Spleen (tissue), 11 donors: ENCODE measurements at regions not wholly inside any gene's neighbourhood (a gene's known extent, or its start where the extent isn't known, plus 50 kb on each side); places are given as distances from the start of the nearest gene placed in this dataset.

ENCODE experiments used
- DNase-seq: peaks from one replicate; pipeline ENCODE4 v3.0.0-alpha.2; 2020
- H3K27ac ChIP-seq, 8 donors: fragments of 200-600 bp; sonication (generic) in 7 of 8; 1 replicate in 4 of 8; 2 replicates in 4 of 8; pipeline versions ENCODE4 v1.5.0 to v1.8.0; 2016 to 2021; ENCODE audit warnings: inconsistent platforms in 4 of 8, mild to moderate bottlenecking in 4 of 8, moderate library complexity in 1 of 8
- H3K27me3 ChIP-seq, 7 donors: fragments of 200-600 bp; sonication (generic) in 6 of 7; replicated peaks in 1 of 7; 1 replicate in 4 of 7; 2 replicates in 3 of 7; pipeline versions ENCODE4 v1.5.0 to v1.8.0; 2016 to 2021; ENCODE audit warnings: inconsistent platforms in 3 of 7, mild to moderate bottlenecking in 1 of 7
- H3K36me3 ChIP-seq, 6 donors: fragments of 200-600 bp; sonication (generic) in 5 of 6; 1 replicate in 4 of 6; 2 replicates in 2 of 6; pipeline versions ENCODE4 v1.5.0 to v1.8.0; 2016 to 2021; ENCODE audit warnings: inconsistent platforms in 2 of 6
- H3K4me1 ChIP-seq, 6 donors: fragments of 200-600 bp; sonication (generic) in 5 of 6; 1 replicate in 3 of 6; 2 replicates in 3 of 6; pipeline versions ENCODE4 v1.5.0 to v1.8.0; 2016 to 2021; ENCODE audit warnings: inconsistent platforms in 3 of 6
- H3K4me3 ChIP-seq, 8 donors: fragments of 200-600 bp; sonication (generic) in 7 of 8; 1 replicate in 4 of 8; 2 replicates in 4 of 8; pipeline versions ENCODE4 v1.5.0 to v1.8.0; 2016 to 2021; ENCODE audit warnings: inconsistent platforms in 4 of 8, mild to moderate bottlenecking in 4 of 8, moderate library complexity in 2 of 8
- H3K9me3 ChIP-seq, 8 donors: fragments of 200-600 bp; sonication (generic) in 7 of 8; 1 replicate in 4 of 8; 2 replicates in 4 of 8; pipeline versions ENCODE4 v1.5.0 to v1.8.0; 2016 to 2021; ENCODE audit warnings: inconsistent platforms in 4 of 8
- CTCF ChIP-seq, 11 experiments: fragments of 200-600 bp in 7 of 11; fragments of 450-650 bp in 4 of 11; sonication (generic) in 4 of 11; IDR thresholded peaks in 8 of 11; conservative IDR thresholded peaks in 3 of 11; 1 replicate in 7 of 11; 2 replicates in 4 of 11; pipeline versions ENCODE4 v1.4.0 to v1.8.0; 2016 to 2021; ENCODE audit warnings: antibody characterized with exemption in 11 of 11, inconsistent platforms in 4 of 11, mild to moderate bottlenecking in 1 of 11
- POLR2A ChIP-seq, 3 donors: fragments of 450-650 bp; IDR thresholded peaks; one replicate each; pipeline ENCODE4 v1.5.1; 2017; ENCODE audit warnings: antibody characterized with exemption in 3 of 3, mild to moderate bottlenecking in 1 of 3
- POLR2AphosphoS5 ChIP-seq, 3 donors: sonication (generic); formaldehyde crosslinking; IDR thresholded peaks; one replicate each; pipeline ENCODE4 v1.5.1; 2017; ENCODE audit warnings: antibody characterized with exemption in 3 of 3
- WGBS, 5 donors: extraction: QIAGEN DNeasy Blood & Tissue Kit in 3 of 5; methylation state at CpG; one replicate each; pipeline versions ENCODE4 v1.1.5 to v1.1.7; 2013 to 2018; 5-methylcytosine and 5-hydroxymethylcytosine counted together
- intact Hi-C: fragments of 100-400 bp; cut with DNase I; formaldehyde crosslinking; loops from one replicate; pipeline ENCODE4 v1.15.0; 2023; ENCODE audit warnings: low total_unique reads
- donor health status: healthy with polysubstance abuse.
- donor health status: DM: no; HTN: no; CAD: no; lungs with moderate emphysema.
- donor health status: DM: no; HTN: no; CAD: no.
- donor health status: Bipolar disorder and iron deficiency.
- donor health status: healthy.
- donor health status: DM: no; HTN: no; CAD: no.
- donor health status: DM: yes; HTN: yes; CAD: no.

- no peak for TF ChIP-seq POLR2AphosphoS5 (IDR thresholded peaks at IDR 0.05)
- Histone ChIP-seq H3K27ac (no peak overlapping the region), H3K36me3 (no peaks in the 10 kb centered on the region), H3K27me3 (no peaks in the 10 kb centered on the region), H3K4me3 (no peak overlapping the region), H3K9me3 (peaks cover 0 to 3% (median 0%) of the 10 kb centered on the region in 8 donors), H3K4me1 (no peaks in the 10 kb centered on the region)
- WGBS, 5 donors = 80 to 87% (median 84%) methylated on average over 8 of the region's 8 CpGs
- intact Hi-C loops = no loop called here
- no peak for DNase-seq
These were observed 863.4 kb upstream of the SOX11 start for GRCh38 chr2:4828682-4829374.

GRCh38 chr2:4831751-4832150 is 860.4 kb upstream of the SOX11 start:
- intact Hi-C loops = no loop called here
- TF ChIP-seq POLR2AphosphoS5 (IDR thresholded peaks at IDR 0.05) (no peak), POLR2A (IDR thresholded peaks at IDR 0.05) (no peak), CTCF (IDR thresholded peaks at IDR 0.05 in 8 of 11, conservative IDR thresholded peaks at IDR 0.05 in 3 of 11) (no peak)

GRCh38 chr2:4832642-4833041 is 859.5 kb upstream of the SOX11 start:
- WGBS, 5 donors = 82 to 92% (median 87%) methylated on average over 5 of the region's 5 CpGs

More at GRCh38 chr2:4831751-4832150, 860.4 kb upstream of the SOX11 start:
- H3K4me1 ChIP-seq = no peaks in the 10 kb centered on the region
- no peaks in the 10 kb centered on the region for H3K36me3 ChIP-seq
- H3K4me3 ChIP-seq = no peak overlapping the region
- no peak overlapping the region for H3K27ac ChIP-seq
- no peaks in the 10 kb centered on the region for H3K27me3 ChIP-seq
- peaks cover 0 to 3% (median 0%) of the 10 kb centered on the region in 8 donors for H3K9me3 ChIP-seq
- no peak for DNase-seq

GRCh38 chr2:4838626-4839025 is 853.6 kb upstream of the SOX11 start:
- no peaks in the 10 kb centered on the region for H3K4me1 ChIP-seq
- whole genome bisulfite sequencing, 5 donors = 58 to 68% (median 62%) methylated on average over 2 of the region's 2 CpGs
- DNase-seq = no peak
- TF ChIP-seq POLR2AphosphoS5 (IDR thresholded peaks at IDR 0.05) (no peak), CTCF (IDR thresholded peaks at IDR 0.05 in 8 of 11, conservative IDR thresholded peaks at IDR 0.05 in 3 of 11) (no peak), POLR2A (IDR thresholded peaks at IDR 0.05) (no peak)
- no peak overlapping the region for H3K4me3 ChIP-seq
- no peak overlapping the region for H3K27ac ChIP-seq
- H3K36me3 ChIP-seq = no peaks in the 10 kb centered on the region
- intact Hi-C loops = no loop called here
- no peaks in the 10 kb centered on the region for H3K27me3 ChIP-seq
- H3K9me3 ChIP-seq = peaks cover 0 to 40% (median 0%) of the 10 kb centered on the region in 8 donors

More at GRCh38 chr2:4832642-4833041, 859.5 kb upstream of the SOX11 start:
- H3K27ac ChIP-seq = no peak overlapping the region
- H3K36me3 ChIP-seq = no peaks in the 10 kb centered on the region
- TF ChIP-seq POLR2AphosphoS5 (IDR thresholded peaks at IDR 0.05) = no peak
- TF ChIP-seq CTCF (IDR thresholded peaks at IDR 0.05 in 8 of 11, conservative IDR thresholded peaks at IDR 0.05 in 3 of 11) = no peak
- no peak for TF ChIP-seq POLR2A (IDR thresholded peaks at IDR 0.05)
- DNase-seq = no peak
- intact Hi-C loops = no loop called here
- no peaks in the 10 kb centered on the region for H3K4me1 ChIP-seq
- H3K4me3 ChIP-seq = no peak overlapping the region
- H3K9me3 ChIP-seq = peaks cover 0 to 12% (median 0%) of the 10 kb centered on the region in 8 donors
- H3K27me3 ChIP-seq = no peaks in the 10 kb centered on the region
